B cell (primary cell): ENCODE measurements at regions not wholly inside any gene's neighbourhood (a gene's known extent, or its start where the extent isn't known, plus 50 kb on each side); places are given as distances from the start of the nearest gene placed in this dataset.

ENCODE experiments used
- ATAC-seq: fragments of 200-7000 bp; cut with Tn5 transposase; one replicate; pipeline ENCODE4 v1.10.0; 2021; ENCODE audit warnings: low read depth, mild to moderate bottlenecking, moderate number of reproducible peaks, moderate library complexity
- CTCF ChIA-PET: fragments of 350-600 bp; sonication (Branson Sonifier 250); formaldehyde crosslinking; loops from one replicate; lab custom pipeline; 2021; ENCODE audit warnings: antibody characterized with exemption, inconsistent platforms; lab: Charles Lee
- POLR2A ChIA-PET: fragments of 350-600 bp; sonication (Branson Sonifier 250); formaldehyde crosslinking; loops from one replicate; lab custom pipeline; 2021; ENCODE audit warnings: antibody characterized with exemption; lab: Charles Lee
- DNase-seq: peaks from one replicate; pipeline ENCODE4 v3.0.0; 2013
- H2AFZ ChIP-seq: 2 replicates; pipeline ENCODE4 v1.6.1; 2012; ENCODE audit warnings: mild to moderate bottlenecking, low read depth, low read length; ENCODE audit not compliant: insufficient read depth, poor library complexity, severe bottlenecking
- H3K27ac ChIP-seq, 2 donors: 1 replicate in 1 of 2; 2 replicates in 1 of 2; pipeline ENCODE4 v1.5.1; 2012 to 2013; ENCODE audit warnings: low read length in 2 of 2, mild to moderate bottlenecking in 2 of 2, moderate library complexity in 1 of 2
- H3K27me3 ChIP-seq, 4 experiments: fragments of 200-600 bp in 1 of 4; sonication (generic) in 1 of 4; replicated peaks in 1 of 4; 1 replicate in 2 of 4; 2 replicates in 2 of 4; pipeline versions ENCODE4 v1.6.1 to v1.7.0; 2013 to 2016; ENCODE audit warnings: low read length in 3 of 4, mild to moderate bottlenecking in 2 of 4, mixed read lengths in 1 of 4, moderate library complexity in 1 of 4; ENCODE audit not compliant: insufficient read depth in 4 of 4, control insufficient read depth in 3 of 4; ENCODE audit errors: control extremely low read depth in 1 of 4
- H3K36me3 ChIP-seq, 2 experiments: replicated peaks in 1 of 2; 1 replicate in 1 of 2; 2 replicates in 1 of 2; pipeline versions ENCODE4 v1.6.1 to v1.7.1; 2013; ENCODE audit warnings: low read length in 1 of 2; ENCODE audit not compliant: insufficient read depth in 2 of 2, control insufficient read depth in 1 of 2; ENCODE audit errors: control extremely low read depth in 1 of 2, extremely low read depth in 1 of 2
- H3K4me1 ChIP-seq, 2 donors: fragments of 200-600 bp in 1 of 2; sonication (generic) in 1 of 2; 1 replicate in 1 of 2; 2 replicates in 1 of 2; pipeline versions ENCODE4 v1.5.1 to v1.6.1; 2013 to 2017; ENCODE audit warnings: low read length in 2 of 2; ENCODE audit not compliant: control insufficient read depth in 2 of 2, insufficient read depth in 2 of 2
- H3K4me2 ChIP-seq: replicated peaks from 2 replicates; pipeline ENCODE3; 2012; ENCODE audit warnings: mild to moderate bottlenecking, low read depth, low read length; ENCODE audit not compliant: poor library complexity, severe bottlenecking
- H3K4me3 ChIP-seq, 5 experiments: fragments of 200-600 bp in 1 of 5; sonication (generic) in 1 of 5; 1 replicate in 3 of 5; 2 replicates in 2 of 5; pipeline versions ENCODE4 v1.5.1 to v1.7.0; 2011 to 2016; ENCODE audit warnings: low read length in 4 of 5, mild to moderate bottlenecking in 4 of 5, low read depth in 2 of 5, control low read depth in 1 of 5, moderate library complexity in 1 of 5; ENCODE audit not compliant: insufficient read depth in 1 of 5; ENCODE audit errors: control extremely low read depth in 1 of 5, extremely low read depth in 1 of 5
- H3K79me2 ChIP-seq: fragments of 200-600 bp; sonication (generic); one replicate; pipeline ENCODE4 v1.6.0; 2016; ENCODE audit warnings: low read length; ENCODE audit not compliant: control insufficient read depth, insufficient read depth
- H3K9ac ChIP-seq: fragments of 200-600 bp; sonication (generic); 2 replicates; pipeline ENCODE4 v1.6.1; 2017; ENCODE audit warnings: mild to moderate bottlenecking, low read length, moderate library complexity
- H3K9me3 ChIP-seq, 3 donors: one replicate each; pipeline versions ENCODE4 v1.6.1 to v1.7.1; 2013; ENCODE audit warnings: low read length in 2 of 3; ENCODE audit not compliant: control insufficient read depth in 2 of 3, insufficient read depth in 1 of 3; ENCODE audit errors: control extremely low read depth in 1 of 3
- H4K20me1 ChIP-seq: 2 replicates; pipeline ENCODE4 v1.6.0; 2012; ENCODE audit warnings: mild to moderate bottlenecking, low read length; ENCODE audit not compliant: insufficient read depth, control insufficient read depth, poor library complexity, severe bottlenecking
- H3K27ac Mint-ChIP-seq: one replicate; pipeline ENCODE4 v1.8.0; 2021; ENCODE audit warnings: mixed read lengths
- H3K27me3 Mint-ChIP-seq: one replicate; pipeline ENCODE4 v1.8.0; 2021; ENCODE audit warnings: mixed read lengths
- H3K4me1 Mint-ChIP-seq: one replicate; pipeline ENCODE4 v1.8.0; 2021; ENCODE audit warnings: mixed read lengths
- H3K4me3 Mint-ChIP-seq: one replicate; pipeline ENCODE4 v1.8.0; 2021; ENCODE audit warnings: mixed read lengths
- H3K9me3 Mint-ChIP-seq: one replicate; pipeline ENCODE4 v1.8.0; 2022; ENCODE audit warnings: mixed read lengths; ENCODE audit not compliant: insufficient read depth
- CTCF ChIP-seq: fragments of 200-600 bp; IDR thresholded peaks from one replicate; pipeline ENCODE4 v1.8.0; 2022; ENCODE audit warnings: antibody characterized with exemption, mild to moderate bottlenecking
- EZH2 ChIP-seq: IDR thresholded peaks from 2 replicates; pipeline ENCODE4 v1.6.1; 2012; ENCODE audit warnings: borderline replicate concordance, low read depth, mild to moderate bottlenecking, moderate library complexity, low read length; ENCODE audit not compliant: insufficient read depth, poor library complexity, severe bottlenecking
- WGBS: methylation state at CpG from one replicate; pipeline ENCODE4 v1.1.5; 2013; ENCODE audit warnings: missing lambda C conversion rate; ENCODE audit not compliant: insufficient coverage; 5-methylcytosine and 5-hydroxymethylcytosine counted together
- intact Hi-C: fragments of 100-400 bp; cut with micrococcal nuclease; formaldehyde crosslinking; loops from one replicate; pipeline ENCODE4 v1.10.0; 2022

GRCh38 chr17:77279448-77280303, 138.9 kb downstream of the SEC14L1 start:
- H3K4me3 Mint-ChIP-seq = peak overlapping the region; percentile 86
- H3K27ac Mint-ChIP-seq = peak overlapping the region; percentile 93
- peaks cover 29% of the 10 kb centered on the region for H3K27me3 Mint-ChIP-seq
- Histone ChIP-seq H2AFZ (no peak overlapping the region), H3K9me3 (peaks cover 0 to 10% (median 0%) of the 10 kb centered on the region in 3 donors), H3K79me2 (no peaks in the 10 kb centered on the region), H3K27ac (no peak overlapping the region), H3K4me2 (no peak overlapping the region), H3K36me3 (no peaks in the 10 kb centered on the region), H3K4me3 (no peak overlapping the region), H3K9ac (no peak overlapping the region), H4K20me1 (peaks cover 6% of the 10 kb centered on the region), H3K4me1 (peaks cover 18 to 19% of the 10 kb centered on the region in 2 donors), H3K27me3 (peaks cover 0 to 21% (median 8%) of the 10 kb centered on the region in 4 experiments)
- no peak for TF ChIP-seq EZH2
- no peak for TF ChIP-seq CTCF
- ATAC-seq = no peak
- ChIA-PET POLR2A (interaction anchor here (0.7 to 0.8 kb wide), 2 partner anchors 113 to 162 kb away, joined by 3 read pairs; no protein-coding TSS in a partner anchor), CTCF (interaction anchor here (1.2 to 1.7 kb wide), 9 partner anchors 9 to 215 kb away, joined by 3 to 6 read pairs (median 3); no protein-coding TSS in a partner anchor)
- H3K9me3 Mint-ChIP-seq = no peaks in the 10 kb centered on the region
- peaks cover 19% of the 10 kb centered on the region for H3K4me1 Mint-ChIP-seq
- DNase-seq = no peak
- intact Hi-C loops = loop anchor here (5.0 kb wide), 1 partner anchor 53 kb away; no protein-coding TSS in a partner anchor
- 79% methylated on average over 10 of the region's 20 CpGs for WGBS
